GM18499 (cell line): ENCODE measurements at regions not wholly inside any gene's neighbourhood (a gene's known extent, or its start where the extent isn't known, plus 50 kb on each side); places are given as distances from the start of the nearest gene placed in this dataset.
A peak's percentile ranks its signal among the peaks of the same experiment; 100 is the strongest.
"Not testable (repeated sequence)": the region's sequence is repeated elsewhere in the genome, so short reads cannot be mapped to it uniquely, and the experiment has no call there.

ENCODE experiments used
- ATAC-seq: cut with Tn5 transposase; IDR thresholded peaks from one replicate; pipeline ENCODE4 v1.9.1; 2021; ENCODE audit warnings: moderate number of reproducible peaks; ENCODE audit not compliant: insufficient read depth, unreplicated experiment

DNA sequence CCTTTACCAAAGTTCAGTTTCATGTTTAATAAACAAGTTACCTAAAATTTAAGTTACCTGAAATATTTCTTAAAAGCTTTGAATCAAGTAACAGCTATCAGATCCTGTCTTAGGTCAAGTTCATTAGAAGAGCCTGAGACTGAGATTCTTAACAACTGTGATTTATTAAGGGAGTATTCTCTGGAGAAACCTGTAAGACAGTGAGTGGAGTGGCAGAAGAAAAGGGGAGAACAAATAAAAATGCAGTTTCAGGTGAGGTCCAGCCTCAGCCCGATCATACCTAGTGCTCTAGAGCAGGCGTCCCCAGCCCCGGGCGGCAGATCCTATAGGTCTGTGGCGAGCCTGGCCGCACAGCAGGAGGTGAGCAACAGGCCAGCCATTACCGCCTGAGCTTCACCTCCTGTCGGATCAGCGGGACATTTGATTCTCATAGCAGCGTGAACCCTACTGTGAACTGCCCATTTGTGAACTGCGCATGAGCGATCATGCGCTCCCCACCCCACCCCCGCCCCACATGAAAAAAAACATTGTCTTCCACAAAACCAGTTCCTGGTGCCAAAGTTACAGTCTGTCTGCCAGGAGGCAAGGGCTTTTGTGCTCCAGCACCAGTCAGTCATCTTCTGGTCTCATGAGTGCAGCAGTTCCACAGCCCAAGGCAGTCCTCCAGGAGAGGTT is 59.2 kb upstream of the ADGRB3 start:
- no peak for ATAC-seq

DNA sequence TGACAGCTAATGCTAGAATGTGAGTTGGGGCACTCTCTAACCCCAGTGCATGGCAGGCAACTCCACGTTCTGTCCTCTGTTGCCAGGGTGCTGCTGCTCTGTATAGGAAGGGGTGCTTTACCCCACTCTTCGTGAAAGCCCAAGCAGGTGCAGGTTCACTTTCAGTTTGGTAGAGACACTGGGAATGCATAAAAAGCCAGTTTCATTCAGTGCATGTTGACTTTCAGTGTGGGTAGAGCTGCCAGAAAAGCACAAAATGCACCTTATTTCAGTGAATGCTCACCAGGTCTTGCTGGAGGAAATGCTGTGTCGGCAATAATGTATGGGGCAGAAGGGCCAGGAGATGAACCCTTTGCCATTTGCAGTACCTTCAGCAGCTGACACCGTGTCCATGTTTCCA is 62.1 kb upstream of the ADGRB3 start:
- ATAC-seq, result no peak

- peak; percentile 98 for ATAC-seq
Measured at GRCh38 chr6:68572525-68572924, 62.6 kb upstream of the ADGRB3 start.

- no peak for ATAC-seq
Measured at GRCh38 chr6:68559716-68560115, 75.4 kb upstream of the ADGRB3 start.

GRCh38 chr6:68559070-68559469 is 76.0 kb upstream of the ADGRB3 start:
- ATAC-seq, result no peak

- no peak for ATAC-seq
Measured at GRCh38 chr6:68546620-68547019, 88.5 kb upstream of the ADGRB3 start.

- no peak for ATAC-seq
Measured at GRCh38 chr6:68544450-68544849, 90.6 kb upstream of the ADGRB3 start.

DNA sequence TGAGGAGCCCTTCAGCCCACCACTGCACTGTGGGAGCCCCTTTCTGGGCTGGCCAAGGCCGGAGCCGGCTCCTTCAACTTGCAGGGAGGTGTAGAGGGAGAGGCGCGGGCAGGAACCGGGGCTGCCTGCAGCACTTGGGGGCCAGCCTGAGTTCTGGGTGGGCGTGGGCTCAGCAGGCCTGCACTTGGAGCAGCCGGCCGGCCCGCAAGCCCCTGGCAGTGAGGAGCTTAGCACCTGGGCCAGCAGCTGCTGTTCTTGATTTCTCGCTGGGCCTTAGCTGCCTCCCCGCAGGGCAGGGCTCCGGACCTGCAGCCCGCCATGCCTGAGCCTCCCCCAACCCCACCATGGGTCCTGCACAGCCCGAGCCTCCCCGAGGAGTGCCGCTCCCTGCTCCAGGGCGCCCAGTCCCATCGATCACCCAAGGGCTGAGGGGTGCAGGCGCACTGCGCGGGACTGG is 101.7 kb upstream of the ADGRB3 start:
- no peak for ATAC-seq

DNA sequence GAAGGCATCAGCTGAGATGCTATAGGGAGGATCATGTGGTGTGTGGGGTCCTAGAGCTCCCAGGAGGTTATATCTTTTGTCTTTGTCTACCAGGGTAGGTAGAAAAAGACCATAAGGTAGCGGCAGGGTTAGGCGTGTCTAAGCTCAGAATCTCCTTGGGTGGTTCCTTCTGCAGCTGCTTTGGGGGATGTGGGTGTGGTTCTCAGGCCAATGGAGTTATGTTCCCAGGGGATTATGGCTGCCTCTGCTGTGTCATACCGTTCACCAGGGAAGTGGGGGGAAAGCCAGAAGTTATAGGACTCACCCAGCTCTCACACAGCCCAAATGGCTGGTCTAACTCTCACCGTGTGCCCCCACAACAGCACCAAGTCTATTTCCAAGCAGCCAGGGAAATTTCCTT is 107.4 kb upstream of the ADGRB3 start:
- ATAC-seq, result no peak

DNA sequence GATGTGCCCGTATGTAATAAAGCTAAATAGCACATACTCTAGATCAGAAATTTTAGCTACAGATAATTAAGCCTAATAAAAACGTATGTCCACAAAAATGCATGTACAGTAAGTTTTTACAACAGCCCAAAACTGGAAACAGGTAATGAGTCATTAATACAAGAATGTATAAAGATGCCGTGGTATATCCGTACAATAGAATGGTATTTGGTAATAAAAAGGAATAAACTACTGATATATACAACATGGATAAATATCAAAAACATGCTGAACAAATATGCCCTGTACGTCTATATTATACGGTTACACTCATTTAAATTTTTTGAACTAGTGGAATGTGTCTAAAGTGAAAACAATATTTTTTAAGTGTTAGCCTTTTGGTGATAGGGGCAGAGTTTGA is 128.2 kb upstream of the ADGRB3 start:
- no peak for ATAC-seq

- no peak for ATAC-seq
Measured at GRCh38 chr6:68502946-68503345, 132.1 kb upstream of the ADGRB3 start.

DNA sequence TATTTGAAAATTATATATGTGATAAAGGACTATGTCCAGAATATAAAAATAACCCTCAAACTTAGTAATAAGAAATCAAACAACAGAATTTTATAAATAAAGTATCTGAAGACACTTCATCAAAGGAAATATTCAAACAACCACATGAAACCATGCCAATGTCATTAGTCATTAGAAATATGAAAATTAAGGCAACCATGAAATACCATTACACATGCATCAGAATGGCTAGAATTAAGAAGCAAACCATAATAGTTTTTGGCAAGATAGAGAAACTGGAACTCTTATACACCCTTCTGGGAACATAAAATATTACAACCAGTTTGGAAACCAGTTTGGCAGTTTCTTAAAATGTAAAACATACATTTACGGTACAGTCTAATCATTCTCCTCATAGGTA is 137.2 kb upstream of the ADGRB3 start:
- ATAC-seq, result no peak

DNA sequence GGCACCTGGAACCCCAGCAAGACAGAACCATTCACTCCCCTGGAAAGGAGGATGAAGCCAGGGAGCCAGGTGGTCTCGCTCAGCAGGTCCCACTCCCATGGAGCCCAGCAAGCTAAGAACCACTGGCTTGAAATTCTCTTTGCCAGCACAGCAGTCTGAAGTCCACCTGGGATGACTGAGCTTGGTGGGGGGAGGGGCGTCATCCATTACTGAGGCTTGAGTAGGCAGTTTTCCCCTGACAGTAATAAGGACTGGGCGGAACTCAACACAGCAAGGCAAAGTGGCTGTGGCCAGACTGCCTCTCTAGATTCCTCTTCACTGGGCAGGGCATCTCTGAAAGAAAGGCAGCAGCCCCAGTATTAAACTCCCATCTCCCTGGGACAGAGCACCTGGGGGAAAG is 140.2 kb upstream of the ADGRB3 start:
- ATAC-seq, result not testable (repeated sequence)

- no peak for ATAC-seq
Measured at GRCh38 chr6:68476611-68477010, 158.5 kb upstream of the ADGRB3 start.

- ATAC-seq, result no peak
Measured at GRCh38 chr6:68473433-68474210, 161.5 kb upstream of the ADGRB3 start.

GRCh38 chr6:68468244-68468884 is 166.7 kb upstream of the ADGRB3 start:
- no peak for ATAC-seq

GRCh38 chr6:68458447-68458846 is 176.6 kb upstream of the ADGRB3 start:
- ATAC-seq, result no peak

GRCh38 chr6:68447112-68447511 is 188.0 kb upstream of the ADGRB3 start:
- no peak for ATAC-seq

- no peak for ATAC-seq
Measured at GRCh38 chr6:68445926-68446325, 189.2 kb upstream of the ADGRB3 start.

DNA sequence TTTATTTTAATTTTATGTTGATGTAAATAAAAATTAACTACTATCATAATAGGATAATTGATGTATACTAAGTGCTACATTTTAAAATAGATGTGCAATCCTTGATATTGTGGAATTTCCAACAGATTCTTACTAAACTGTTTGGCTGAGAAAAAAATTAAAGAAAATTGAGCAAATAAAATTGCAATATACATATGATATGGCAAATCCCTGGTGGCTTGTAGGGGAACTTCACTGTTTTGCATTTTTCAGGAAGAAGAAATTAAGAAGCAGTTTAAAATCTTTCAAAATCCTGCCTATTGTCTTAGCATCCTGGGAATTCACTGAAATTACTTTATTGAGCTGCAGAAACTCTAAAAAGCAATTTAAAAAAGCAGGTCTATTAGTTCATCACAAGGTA is 191.4 kb upstream of the ADGRB3 start:
- no peak for ATAC-seq

DNA sequence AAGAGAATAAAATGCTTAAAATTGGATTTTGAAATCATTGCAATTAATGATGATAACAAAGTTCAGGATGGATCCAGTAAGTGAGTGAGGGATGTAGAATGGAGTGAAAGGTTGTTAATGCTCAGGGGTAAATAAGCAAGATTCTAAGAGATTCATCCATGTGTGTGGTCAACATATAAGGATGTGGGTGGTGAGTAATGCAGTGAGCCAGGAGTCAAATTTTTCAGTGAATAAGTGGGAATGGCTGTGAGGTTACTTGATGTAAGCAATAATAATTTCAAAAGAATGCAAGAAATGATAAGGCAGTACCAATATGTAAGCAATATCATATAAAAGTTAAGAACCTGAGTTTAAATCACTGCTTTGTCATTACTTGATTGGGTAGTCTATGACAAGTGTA is 207.5 kb upstream of the ADGRB3 start:
- no peak for ATAC-seq
